ENCODE measurements at regions not wholly inside any gene's neighbourhood (a gene's known extent, or its start where the extent isn't known, plus 50 kb on each side); places are given as distances from the start of the nearest gene placed in this dataset.
A peak's percentile ranks its signal among the peaks of the same experiment; 100 is the strongest.
"Not testable (repeated sequence)": the region's sequence is repeated elsewhere in the genome, so short reads cannot be mapped to it uniquely, and the experiment has no call there.

- no peak for DNase-seq (ENCODE audit: low read depth in 2 of 2)
Measured at GRCh38 chr5:1748271-1748670, 51.4 kb downstream of the MRPL36 start.

- DNase-seq (ENCODE audit: low read depth in 2 of 2) = no peak
Measured at GRCh38 chr5:1747803-1748085, 51.9 kb downstream of the MRPL36 start.

DNA sequence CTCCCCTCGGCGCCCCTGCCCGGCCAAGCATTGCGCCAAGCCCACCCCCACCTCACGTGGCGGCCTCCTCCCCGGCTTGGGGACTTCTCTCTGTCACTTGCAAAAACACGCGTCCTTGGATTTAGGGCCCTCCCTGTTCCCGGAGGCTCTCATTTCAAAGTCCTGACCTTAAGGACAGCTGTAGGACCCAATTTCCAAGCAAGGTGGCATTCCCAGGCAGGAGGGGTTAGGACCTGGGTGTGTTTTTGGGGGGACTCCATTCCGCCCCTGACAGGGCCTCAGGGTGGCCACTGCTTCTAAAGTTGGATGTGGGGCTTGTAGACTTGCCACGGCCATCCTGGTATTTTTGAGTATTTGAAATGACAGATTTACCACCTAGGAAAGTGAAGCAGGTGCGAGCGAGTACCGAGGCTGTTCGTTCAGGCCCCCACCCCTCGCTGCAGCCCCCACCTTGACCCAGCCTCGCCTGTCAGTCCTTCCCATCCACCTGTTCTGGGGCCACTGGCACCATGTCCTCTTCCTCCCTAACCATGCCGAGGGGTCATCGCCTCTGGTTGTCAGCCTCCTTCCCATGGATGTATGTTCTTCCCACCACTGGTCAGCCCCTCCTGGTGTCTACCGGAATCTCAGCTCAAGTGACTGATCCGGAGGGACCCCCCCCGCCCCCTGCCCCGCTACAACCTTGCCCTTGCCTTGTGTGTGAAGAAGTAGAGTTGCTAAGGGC, 52.4 kb downstream of the MRPL36 start:
- no peak for DNase-seq (ENCODE audit: low read depth in 2 of 2)

GRCh38 chr5:1746371-1747078, 53.1 kb downstream of the MRPL36 start:
- DNase-seq (ENCODE audit: low read depth in 2 of 2) = no peak

DNA sequence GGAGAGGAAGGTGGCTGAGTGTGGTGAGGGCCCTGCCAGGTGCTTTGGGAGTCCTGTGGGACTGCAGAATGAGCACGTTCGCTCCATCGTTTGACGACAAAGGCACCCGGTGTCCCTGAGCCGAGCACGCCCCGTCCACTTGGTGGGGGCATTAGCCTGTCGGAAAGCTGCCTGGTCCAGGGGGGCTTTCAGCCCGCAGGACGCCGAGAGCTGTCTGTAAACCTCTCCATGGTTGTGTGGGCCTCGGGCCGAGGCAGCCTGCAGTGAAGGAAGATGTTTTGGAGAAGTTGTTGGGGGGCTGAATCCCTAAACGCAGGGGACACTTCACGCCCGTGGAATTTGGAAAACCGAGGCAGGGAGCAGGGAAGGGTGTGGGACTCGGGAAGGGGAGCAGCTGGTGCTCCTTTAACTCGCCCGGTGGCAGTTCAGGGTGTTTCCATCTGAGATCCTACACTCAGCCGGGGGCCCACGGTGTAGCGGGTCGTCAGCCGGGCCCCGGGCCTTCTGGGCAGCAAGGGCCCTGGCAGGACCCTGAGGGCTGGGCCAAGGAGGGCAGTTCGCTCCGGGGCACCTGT, 53.8 kb downstream of the MRPL36 start:
- DNase-seq (ENCODE audit: low read depth in 2 of 2) = no peak

GRCh38 chr5:1745123-1745795, 54.4 kb downstream of the MRPL36 start:
- DNase-seq (ENCODE audit: low read depth in 2 of 2) = no peak

GRCh38 chr5:1744393-1745122, 55.1 kb downstream of the MRPL36 start:
- DNase-seq (ENCODE audit: low read depth in 2 of 2) = no peak

GRCh38 chr5:1743769-1744085, 55.9 kb downstream of the MRPL36 start:
- DNase-seq (ENCODE audit: low read depth in 2 of 2) = no peak

GRCh38 chr5:1743061-1743768, 56.4 kb downstream of the MRPL36 start:
- no peak for DNase-seq (ENCODE audit: low read depth in 2 of 2)

GRCh38 chr5:1737790-1738405, 61.7 kb downstream of the MRPL36 start:
- DNase-seq (ENCODE audit: low read depth in 2 of 2) = peak in 1 of 2 experiments; percentile 22

DNA sequence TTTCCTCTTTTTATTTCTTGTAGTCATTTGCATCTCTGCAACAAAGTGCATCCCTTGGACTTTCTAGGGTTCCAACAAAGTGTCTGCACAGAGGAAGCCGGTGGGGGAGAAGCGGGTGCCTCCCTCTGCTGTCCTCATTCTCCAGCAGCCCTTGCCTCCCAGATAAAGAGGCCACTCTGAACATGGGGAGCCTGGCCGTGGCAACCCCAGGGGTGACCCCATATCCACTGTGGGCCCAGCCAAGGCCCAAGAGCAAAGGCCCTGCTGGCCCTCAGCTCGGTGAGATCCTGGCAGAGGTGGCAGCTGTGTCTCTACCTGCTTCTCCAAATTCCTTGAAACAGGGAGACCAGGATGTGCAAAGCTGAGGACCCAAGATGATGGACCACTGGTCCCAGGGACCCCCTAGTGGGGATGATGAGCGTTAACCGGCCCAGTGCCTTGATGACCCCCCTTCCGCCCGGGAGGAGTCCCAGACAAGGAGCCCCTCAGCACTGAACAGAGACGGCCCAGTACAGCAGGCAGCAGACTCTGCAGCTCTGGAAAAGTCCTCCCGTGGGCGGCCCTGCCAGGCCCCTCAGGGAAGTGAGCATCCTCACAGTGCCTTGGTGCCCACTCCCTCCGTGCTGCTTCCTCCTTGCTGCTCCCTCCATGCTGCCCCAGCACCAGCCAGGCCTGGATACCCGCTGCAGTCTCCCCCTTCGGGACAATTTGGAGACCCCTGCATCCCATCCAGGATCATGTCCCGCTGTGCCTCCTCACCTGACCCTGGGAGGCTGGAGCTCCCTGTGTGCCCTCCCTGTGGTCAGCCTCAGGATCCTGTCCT, 62.5 kb downstream of the MRPL36 start:
- no peak for DNase-seq (ENCODE audit: low read depth in 2 of 2)

- no peak for DNase-seq (ENCODE audit: low read depth in 2 of 2)
Measured at GRCh38 chr5:1736065-1736464, 63.6 kb downstream of the MRPL36 start.

- no peak for DNase-seq (ENCODE audit: low read depth in 2 of 2)
Measured at GRCh38 chr5:1735320-1735970, 64.2 kb downstream of the MRPL36 start.

DNA sequence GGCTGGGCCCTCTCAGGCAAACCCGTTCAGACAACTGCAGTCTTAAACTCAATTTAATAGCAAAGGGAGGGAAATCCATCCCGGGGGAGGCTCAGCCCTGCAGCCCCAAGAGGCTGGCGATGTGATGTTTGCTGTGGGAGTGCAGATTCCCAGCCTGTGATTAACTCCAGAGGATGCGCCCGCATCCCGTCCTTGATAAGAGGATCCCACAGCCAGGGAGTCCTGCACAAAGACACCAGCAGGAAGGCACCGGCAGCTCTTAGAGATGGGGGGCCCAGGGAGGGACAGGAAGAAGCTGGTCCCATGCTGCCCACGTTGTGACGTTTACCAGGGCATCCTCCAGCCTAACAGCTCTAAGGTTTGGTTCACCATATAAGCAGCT, 64.7 kb downstream of the MRPL36 start:
- no peak for DNase-seq (ENCODE audit: low read depth in 2 of 2)

DNA sequence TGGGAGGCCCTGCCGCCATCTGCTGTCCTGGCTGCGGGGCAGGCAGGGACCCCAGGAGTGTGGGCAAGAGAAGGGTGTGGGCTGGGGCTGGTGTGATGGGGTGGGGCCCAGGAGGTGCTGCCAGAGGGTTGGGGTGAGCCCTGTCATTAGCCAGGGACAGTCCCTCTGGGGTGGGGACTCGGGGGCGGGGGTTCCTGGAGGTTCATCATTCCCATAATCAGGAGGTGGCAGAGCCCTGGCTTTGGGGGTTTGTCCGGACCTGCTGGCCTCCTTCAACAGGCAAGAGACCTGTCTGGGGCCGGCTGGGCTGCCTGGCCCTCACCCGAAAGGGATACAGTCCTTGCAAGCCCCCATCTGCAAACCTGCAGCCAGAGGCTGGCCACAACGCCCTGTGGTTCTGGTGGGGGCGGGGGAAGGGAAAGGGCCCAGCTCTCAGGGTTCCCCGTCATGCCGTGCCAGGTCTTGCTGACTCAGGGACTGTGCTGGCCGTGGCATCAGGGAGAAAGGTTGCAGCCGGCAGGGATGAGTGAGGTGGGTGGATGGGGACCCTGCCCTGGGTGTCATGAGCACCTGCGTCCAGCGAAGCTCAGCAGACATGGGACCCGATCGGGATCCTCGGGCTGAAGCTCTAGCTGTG, 65.2 kb downstream of the MRPL36 start:
- no peak for DNase-seq (ENCODE audit: low read depth in 2 of 2)

DNA sequence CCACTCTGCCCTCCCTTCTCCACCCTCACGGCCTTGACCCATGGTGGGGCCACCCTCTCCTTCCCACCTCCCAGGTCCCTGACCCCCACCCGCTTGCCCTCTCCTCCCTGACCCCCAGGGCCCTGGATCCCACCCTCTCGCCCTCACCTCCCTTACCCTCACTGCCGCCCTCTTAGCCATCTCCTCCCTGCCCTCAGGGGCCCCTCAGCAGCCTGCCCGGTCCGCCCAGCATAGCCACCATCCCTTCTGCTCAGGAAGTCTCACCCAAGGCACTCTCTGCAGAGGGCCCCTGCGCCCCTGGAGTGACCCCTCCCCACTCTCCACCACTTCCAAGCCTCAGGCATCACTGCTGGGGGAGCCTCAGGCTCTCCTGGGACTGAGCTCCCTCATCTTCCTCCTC, 66.3 kb downstream of the MRPL36 start:
- no peak for DNase-seq (ENCODE audit: low read depth in 2 of 2)

- no peak for DNase-seq (ENCODE audit: low read depth in 2 of 2)
Measured at GRCh38 chr5:1732945-1733344, 66.7 kb downstream of the MRPL36 start.

- DNase-seq (ENCODE audit: low read depth in 2 of 2) = no peak
Measured at GRCh38 chr5:1732238-1732941, 67.2 kb downstream of the MRPL36 start.

DNA sequence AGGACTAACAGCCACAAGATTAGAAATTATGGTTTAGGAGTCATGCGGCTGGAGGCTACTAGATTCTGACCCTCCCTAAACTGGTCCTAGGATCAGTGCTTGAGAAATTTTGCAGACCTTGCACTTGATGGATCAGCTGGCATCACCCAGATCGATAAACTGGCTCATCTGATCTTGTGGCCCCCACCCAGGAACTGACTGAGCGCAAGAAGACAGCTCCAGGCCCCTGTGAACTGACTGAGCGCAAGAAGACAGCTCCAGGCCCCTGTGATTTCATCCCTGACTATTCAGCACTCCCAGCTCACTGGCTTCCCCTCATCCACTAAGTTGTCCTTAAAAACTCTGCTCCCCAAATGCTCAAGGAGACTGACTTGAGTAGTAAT, 67.8 kb downstream of the MRPL36 start:
- not testable (repeated sequence) for DNase-seq (ENCODE audit: low read depth in 2 of 2)
